ENCODE measurements at regions not wholly inside any gene's neighbourhood (a gene's known extent, or its start where the extent isn't known, plus 50 kb on each side); places are given as distances from the start of the nearest gene placed in this dataset.
"Not testable (repeated sequence)": the region's sequence is repeated elsewhere in the genome, so short reads cannot be mapped to it uniquely, and the experiment has no call there.

DNA sequence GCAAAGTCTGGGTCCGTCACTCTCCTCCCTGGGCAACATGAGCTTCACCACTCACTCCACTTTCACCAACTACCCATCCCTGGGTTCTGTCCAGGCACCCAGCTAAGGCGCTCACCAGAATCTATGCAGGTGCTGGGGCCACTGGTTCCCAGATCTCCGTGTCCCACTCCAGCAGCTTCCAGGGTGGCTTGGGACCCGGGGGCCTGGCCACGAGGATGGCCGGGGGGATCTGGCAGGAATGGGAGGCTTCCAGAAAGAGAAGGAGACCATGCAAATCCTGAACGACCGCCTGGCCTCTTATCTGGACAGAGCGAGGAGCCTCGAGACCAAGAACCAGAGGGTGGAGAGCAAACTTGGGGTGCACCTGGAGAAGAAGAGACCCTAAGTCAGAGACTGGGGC lies 1611.0 kb upstream of the ACO1 start:
- no peak for DNase-seq

DNA sequence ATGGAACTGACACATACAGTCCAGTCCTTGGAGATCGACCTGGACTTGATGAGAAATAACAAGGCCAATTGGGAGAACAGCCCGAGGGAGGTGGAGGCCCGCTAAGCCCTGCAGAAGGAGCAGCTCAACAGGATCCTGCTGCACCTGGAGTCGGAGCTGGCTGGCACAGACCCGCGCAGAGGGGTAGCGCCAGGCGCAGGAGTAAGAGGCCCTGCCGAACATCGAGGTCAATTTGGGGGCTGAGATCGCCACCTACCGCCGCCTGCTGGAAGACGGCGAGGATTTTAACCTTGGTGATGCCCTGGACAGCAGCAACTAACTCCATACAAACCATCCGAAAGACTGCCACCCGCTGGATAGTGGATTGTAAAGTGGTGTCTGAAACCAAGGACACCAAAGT lies 1610.1 kb upstream of the ACO1 start:
- DNase-seq = no peak

DNA sequence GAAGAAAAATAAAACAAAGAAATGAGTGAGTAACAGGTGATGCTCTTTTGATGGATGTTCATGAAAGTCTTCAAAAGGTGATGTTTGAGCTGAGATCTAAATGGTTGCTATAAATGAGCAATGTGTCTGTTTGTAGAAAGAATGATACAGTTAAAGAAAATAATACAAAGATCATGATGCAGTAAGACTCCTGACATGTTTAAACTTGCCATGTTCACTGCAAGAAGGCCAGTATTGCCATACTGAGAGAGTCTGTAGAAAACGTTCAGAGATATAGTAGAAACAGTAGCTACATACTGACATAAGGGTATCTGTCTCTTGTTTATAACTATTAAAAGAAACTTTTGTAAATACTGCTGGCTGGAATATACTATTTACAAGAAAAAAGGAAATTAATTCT lies 1609.2 kb upstream of the ACO1 start:
- DNase-seq = no peak

DNA sequence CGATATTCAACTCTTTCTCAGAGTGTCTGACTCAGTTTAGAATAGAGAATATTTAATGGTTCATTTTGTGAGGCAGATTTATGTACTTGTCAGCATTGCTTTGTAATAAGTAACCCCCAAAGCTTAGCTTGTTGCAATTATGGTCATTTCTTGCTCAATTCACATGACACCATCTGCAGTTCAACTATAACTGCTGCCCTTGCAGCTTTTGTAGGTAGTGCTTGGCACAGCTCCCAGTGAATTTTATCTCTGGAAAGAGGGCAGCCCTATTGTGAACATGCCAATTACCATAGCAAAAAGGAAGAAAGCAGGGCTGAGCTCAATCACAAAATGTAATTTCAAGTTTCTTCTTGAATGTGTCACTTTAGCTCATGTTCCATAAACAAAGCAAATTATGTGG lies 1587.7 kb upstream of the ACO1 start:
- DNase-seq = no peak

DNA sequence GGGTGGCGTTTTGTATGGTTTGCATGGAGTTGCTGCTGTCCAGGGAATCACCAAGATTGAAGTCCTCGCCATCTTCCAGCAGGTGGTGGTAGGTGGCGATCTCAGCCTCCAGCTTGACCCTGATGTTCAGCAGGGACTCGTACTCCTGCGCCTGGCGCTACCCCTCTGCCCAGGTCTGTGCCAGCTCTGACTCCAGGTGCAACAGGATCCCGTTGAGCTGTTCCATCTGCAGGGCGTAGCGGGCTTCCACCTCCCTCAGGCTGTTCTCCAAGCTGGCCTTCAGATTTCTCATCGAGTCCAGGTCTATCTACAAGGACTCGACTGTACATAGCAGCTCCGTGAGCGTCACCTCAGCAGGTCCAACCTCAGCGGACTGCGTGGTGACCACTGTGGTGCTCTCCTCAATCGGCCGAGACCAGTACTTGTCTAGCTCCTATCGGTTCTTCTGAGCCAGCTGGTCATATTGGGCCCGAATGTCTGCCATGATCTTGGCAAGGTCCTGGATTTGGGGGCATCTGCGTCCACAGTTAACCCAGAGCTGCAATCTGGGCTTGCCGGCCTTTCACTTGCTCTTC lies 1584.8 kb upstream of the ACO1 start:
- DNase-seq = no peak

DNA sequence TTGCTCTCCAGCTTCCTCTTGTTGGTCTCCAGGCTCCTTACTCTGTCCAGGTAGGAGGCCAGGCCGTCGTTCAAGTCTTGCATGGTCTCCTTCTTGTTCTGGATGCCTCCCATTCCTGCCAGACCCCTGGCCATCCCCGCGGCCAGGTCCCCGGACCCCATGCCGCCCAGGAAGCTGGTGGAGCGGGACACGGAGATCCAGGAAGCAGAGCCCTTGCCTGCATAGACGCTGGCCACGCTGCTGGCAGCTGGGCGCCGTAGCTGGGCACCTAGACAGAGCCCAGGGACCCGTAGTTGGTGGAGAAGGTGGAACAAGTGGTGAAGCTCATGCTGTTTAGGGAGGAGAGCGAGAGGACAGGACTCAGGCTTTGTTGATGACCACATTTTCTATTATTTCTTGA lies 1584.0 kb upstream of the ACO1 start:
- DNase-seq = no peak

DNA sequence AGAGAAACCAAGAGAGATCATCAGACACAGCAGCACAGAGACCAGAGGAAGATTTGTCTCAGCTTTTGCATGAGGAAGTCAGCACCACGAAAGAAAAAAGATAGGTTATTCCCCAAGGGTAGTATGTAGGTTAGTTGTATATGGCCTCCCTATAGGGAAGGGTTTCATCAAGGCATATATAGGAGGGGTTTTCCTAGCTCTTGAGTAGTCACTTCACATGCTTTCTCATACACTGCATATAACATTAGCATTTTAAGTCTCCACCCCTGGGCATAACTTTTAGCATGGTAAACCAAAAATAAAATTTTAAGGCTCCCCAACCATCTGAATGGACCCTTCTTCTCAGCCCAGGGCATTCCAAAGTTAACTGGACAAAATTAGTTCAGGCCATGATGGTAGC lies 1571.6 kb upstream of the ACO1 start:
- no peak for DNase-seq

DNA sequence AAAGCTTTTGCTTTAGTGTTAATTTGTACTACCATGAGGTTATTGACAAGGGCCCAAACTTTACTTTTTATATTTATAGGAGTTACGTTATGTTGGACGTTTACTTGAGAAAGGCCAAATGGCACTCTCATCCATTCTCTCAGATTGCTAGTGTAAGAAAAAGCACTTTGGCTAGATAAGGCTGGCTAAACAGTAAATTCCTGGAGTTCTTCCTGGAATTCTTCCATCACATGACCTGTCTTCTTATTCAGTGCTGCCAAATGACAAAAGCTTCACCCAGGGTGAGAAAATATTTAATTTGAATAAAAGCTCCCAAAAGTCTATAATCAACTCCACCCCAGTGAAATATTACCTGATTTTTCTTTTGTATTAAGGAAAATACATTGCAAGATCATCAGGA lies 1568.9 kb upstream of the ACO1 start:
- DNase-seq = no peak

DNA sequence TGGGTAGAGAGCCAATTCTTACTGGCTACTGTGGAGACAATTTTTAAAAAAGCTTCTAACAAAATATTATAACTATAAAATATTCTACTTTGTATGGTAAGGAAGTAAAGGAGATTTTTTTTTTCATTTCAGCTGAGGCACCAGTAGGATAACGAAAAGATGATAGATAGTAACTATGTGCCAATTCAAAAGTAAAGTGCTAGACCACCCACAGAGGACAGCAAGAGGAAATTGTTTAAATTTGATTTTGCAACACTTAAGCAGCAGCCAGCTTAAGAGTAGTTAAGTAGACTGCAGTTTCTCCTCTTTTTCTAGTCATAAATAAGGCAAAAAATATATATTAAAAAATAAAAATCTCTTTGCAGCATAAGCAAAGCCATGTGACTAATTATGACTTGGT lies 1539.3 kb upstream of the ACO1 start:
- DNase-seq = no peak

DNA sequence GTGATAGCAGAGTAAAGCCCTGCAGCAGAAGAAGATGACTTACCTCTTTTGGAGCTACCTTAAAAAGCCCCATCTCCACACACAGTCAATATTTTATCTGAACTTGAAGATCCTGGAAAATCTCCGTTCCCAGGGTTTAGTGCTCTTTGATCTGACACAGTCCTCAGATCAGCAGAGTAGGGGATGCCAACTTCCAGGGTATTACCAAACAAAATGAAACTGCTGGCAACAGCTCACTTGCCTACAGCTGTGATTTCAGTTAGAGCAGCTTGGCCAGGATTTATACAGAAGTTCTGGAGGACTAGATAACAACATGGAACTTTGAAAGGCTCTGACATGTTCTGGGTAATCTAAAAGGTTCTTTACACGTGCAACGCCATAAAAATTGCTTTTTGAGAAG lies 1537.8 kb upstream of the ACO1 start:
- DNase-seq = no peak

DNA sequence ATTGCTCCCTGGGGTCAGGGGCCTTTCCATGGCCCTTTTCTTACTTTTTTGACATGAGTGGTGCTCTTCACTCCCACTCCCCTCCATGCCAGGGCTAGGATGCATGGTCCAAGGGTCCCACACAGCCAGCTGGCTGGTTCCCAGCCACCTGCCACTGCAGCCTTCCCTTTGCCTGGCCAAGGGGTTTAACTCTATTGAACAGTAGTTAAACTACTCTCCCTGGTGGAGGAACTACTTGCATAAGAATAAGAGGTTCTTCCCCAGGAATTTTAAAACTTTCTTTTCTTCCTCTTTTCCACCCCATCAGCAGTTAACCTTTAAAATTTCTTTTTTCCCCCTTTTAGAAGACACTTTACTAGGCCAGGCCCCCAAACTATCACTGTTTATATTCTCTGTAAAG lies 1532.8 kb upstream of the ACO1 start:
- no peak for DNase-seq

DNA sequence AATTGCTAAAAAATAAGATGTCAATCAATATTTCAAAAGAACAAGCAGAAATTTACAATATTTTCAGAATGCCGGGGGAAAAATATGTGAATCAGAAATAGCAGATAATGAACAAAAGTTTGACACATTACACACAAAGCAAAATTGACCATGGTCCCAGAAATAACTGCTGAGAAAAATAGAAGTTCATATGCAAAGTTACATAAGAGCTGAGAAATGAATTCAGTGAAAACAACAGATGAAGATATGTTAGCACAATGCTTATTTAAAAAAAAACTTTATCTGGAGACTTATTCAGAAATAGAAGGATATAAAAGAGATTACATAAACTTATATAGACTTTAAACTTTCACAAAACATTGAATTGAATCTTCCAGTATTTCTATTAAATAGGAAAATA lies 1483.7 kb upstream of the ACO1 start:
- no peak for DNase-seq

DNA sequence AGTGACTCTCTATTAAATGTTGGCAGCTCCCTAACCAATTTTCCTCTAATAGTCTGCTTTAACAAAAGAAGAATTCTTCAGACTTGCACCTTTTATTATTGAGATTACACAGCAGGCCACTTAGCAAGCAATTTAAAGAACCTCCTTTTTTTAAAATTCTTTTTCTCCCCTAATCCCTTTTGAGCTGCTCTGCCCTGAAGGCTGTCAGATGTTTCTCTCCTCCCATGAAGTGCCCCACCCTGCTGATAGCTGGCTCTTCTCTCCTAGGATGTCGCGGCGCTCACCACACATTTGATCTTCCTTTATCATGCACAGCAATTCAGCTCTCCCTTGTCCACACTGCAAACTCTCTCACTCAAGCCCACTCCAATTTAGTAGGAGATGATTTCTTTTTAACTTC lies 1471.1 kb upstream of the ACO1 start:
- DNase-seq = no peak

DNA sequence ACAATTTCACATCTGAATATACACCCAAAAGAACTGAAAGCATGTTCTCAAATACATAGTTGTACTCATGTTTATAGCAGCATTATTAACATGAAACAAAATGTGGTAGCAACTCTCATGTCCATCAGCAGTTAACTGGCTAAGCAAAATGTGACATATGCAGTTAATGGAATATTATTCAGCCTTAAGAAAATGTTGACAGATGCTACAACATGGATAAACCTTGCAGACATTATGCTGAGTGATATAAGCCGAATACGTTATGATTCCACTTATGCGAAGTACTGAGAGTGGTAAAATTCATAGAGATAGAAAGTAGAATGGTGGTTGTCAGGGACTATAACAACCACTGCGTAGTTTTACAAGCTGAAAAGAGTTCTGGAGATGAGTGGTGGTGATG lies 1469.0 kb upstream of the ACO1 start:
- DNase-seq = no peak

DNA sequence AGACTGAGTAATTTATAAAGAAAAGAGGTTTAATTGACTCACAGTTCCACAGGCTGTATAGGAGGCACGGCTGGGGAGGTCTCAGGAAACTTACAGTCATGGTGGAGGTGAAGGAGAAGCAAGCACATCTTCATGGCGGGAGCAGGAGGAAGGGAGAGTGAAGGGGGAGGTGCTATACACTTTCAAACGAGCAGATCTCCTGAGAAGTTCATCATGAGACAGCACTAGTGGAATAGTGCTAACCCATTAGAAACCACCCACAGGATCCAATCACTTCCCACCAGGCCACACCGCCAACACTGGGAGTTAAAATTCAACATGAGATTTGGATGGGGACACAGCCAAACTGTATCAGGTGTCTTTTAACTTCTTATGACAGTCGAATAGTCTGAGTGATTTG lies 1459.3 kb upstream of the ACO1 start:
- DNase-seq = no peak

DNA sequence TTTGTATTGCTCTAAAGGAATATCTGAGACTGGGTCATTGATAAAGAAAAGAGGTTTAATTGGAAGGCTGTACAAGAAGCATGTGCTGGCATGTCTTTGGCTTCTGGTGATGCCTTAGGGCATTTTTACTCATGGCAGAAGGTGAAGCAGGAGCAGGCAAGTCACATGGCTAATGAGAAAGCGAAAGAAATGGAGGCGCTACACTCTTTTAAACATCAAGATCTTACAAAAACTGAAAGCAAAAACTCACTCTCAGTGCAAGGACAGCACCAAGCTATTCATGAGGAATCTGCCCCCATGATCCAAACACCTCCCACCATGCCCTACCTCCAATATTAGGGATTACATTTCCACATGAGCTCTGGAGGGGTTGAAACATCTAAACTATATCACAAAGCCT lies 1458.8 kb upstream of the ACO1 start:
- DNase-seq = no peak

DNA sequence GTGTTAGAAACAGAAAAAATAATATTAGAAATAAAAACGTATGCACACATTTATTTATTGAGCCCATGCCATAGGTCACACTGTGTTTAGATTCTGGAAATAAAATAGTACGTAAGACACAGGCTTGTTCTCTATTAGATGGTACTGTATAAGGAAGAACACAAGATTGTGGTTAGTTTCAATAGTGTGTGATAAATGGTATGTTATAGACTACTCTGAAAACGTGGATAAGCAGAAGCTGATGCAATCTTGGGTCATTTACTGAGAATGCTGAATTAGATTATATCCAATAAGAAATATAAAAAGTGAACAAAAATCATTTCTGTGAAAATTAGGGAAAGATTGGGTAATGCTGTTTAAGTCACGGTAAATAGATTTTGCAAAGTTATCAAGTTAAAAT lies 1456.4 kb upstream of the ACO1 start:
- DNase-seq = no peak

DNA sequence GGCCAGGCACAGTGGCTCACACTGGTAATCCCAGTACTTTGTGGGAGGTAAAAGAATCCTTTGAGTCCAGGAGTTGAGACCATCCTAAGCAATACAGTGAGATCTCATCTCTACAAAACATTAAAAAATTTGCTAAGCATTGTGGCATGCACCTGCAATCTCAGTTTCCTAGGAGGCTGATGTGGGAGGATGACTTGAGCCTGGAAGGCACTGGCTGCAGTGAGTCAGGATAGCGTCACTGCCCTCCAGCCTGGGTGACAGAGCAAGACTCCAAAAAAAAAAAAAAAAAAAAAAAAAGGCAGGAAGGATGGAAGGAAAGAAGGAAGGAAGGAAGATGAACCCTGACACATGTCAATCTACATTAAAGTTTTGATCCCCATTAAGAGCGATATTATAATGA lies 1452.2 kb upstream of the ACO1 start:
- no peak for DNase-seq

DNA sequence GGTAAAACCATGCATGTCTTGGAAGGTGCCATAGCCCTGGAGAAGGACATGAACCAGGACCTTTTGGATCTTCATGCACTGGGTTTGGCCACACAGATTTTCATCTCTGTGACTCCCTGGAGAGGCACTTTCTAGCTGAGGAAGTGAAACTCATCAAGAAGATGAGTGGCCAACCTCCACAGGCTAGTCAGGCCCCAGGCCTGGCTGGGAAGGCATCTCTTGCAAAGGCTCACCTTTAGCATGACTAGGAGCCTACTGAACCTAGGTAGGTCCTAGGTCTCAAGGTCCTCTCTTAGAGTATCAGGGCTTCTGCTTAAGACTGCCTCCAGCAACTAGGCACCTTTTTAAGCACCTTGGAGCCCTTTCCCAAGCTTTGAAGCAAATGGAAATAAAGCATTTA lies 1448.7 kb upstream of the ACO1 start:
- no peak for DNase-seq

DNA sequence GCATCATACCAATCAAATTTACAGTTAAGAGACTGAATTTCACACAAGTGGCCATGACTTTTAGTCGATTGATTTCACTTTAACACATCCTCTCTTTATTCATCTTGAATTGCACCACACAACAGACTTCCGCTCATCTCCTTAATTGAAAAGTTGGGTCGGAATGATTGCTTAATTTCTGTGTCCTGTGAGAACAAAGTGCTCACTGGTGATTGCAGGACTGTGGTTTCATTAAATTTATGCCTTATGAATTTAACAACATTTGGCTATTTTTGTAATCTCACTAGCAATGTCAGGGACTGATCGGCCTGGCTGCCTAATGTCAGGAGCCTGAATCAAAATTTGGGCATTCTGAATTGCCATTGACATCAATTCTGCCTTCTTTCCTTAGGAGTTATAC lies 1447.3 kb upstream of the ACO1 start:
- DNase-seq = no peak

DNA sequence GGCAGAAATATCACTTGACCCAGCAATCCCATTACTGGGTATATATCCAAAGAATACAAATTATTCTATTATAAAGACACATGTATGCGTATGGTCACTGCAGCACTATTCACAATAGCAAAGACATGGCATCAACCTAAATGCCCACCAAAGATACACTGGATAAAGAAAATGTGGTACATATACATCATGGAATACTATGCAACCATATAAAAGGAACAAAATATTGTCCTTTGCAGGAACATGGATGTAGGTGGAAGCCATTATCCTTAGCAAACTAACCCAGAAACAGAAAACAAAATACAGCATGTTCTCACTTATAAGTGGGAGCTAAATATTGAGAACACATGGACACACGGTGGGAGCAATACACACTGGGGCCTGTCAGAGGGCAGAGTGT lies 1441.6 kb upstream of the ACO1 start:
- not testable (repeated sequence) for DNase-seq

DNA sequence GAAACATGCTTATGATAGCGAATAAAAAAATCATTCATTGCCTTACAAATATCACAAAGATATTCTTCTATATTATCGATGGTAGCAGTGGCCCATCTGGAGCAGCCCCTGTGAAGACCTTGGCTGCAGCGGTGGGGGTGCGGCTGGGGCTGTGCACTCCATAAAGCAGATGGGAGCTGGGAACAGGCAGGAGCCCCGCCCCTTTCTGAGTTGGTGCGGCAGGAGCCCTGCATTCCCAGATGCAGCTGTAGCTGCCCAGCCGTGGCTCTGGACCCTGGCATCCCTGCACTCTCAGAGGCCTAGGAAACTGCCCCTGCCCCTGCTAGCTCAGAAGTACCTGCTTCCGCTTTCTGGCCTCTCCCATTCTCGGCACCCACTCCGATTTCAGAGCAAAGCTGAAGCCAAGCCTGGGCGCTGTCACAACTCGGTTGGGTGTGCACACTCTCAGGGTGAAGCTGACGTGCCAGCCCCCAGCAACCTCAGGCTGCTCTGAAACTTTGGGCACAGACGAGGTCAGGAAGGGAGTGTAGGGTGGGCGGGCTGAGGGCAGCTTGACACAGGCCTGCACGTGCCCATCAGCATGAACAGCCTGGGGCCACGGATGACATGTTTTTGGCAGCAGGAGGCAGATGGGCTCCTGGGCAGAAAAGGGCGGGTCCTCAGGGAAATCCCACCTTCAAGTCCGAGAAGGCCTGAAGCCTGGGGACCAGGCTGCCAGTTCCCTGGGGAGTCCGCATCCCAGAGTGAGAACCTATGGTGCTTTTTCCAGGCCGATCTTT lies 1440.8 kb upstream of the ACO1 start:
- no peak for DNase-seq

DNA sequence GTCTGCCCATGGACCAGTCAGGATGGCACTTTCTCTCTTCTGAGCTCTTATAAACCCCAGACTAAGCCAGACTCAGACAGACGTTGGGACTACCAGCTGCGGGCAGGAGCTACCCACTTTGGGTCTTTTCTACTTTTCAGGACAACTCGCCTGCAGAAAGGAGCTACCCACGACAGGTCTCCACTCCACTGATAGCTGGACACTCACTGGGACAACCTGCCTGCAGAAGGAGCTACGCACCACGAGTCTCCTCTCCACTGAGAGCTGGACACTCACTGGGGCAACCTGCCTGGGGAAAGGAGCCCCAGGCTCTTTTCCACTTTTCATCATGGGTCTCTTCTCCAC lies 1440.2 kb upstream of the ACO1 start:
- no peak for DNase-seq

DNA sequence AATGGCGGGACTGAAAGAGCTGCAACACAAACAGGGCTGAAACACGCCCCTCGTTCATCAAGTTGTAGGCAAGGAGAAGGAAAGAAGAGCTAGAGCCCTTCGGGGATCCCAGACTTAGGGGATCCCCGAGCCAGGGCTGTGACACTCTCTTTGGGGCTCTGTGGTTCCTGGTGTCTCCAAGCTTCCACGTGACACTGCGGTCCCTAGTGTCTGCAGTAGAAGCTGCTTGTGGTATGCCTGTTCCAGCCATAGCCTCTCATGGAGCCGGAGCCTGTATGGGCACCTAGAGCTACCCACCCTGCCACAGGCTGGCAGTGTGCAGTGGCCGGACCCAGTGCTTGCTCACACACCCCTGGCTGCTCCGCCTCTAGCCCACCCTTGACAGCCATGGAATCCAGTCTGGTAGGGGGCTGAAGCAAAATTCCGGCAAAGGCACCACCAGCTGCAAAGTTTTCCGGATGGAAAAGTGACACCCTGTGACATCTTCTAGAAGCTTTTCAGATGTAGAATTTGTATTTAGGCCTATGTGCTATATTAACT lies 1439.6 kb upstream of the ACO1 start:
- no peak for DNase-seq

DNA sequence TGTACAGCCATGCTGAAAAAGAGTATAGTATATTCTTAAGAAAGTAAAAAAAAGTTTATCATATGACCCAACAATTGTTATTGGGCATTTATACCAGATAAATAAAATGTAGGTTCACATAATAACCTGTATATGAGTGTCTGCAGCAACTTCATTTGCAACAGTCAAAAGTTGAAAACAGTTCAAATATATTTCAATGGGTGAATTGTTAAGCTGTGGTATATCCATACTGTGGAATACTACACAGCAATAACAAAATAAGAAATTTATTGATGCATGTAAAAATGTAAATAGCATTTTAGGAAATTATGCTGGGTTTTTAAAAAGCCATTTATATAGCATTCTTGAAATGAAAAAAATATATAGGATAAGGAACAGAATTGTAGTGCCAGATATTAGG lies 1420.1 kb upstream of the ACO1 start:
- no peak for DNase-seq

Data from bone marrow (tissue), 2 donors.